SK-N-SH (cell line): ENCODE measurements at regions not wholly inside any gene's neighbourhood (a gene's known extent, or its start where the extent isn't known, plus 50 kb on each side); places are given as distances from the start of the nearest gene placed in this dataset.

Experiments used
- CHD2 ChIP-seq: fragments of 150-350 bp; IDR thresholded peaks from 2 replicates; pipeline ENCODE4 v1.6.1; 2018; ENCODE audit warnings: low read length; ENCODE audit not compliant: partially characterized antibody
- CTCF ChIP-seq: fragments of 200-600 bp; sonication (generic); IDR thresholded peaks from 2 replicates; pipeline ENCODE4 v1.6.1; 2017; ENCODE audit warnings: antibody characterized with exemption, mild to moderate bottlenecking, moderate library complexity
- GABPA ChIP-seq: IDR thresholded peaks from 2 replicates; pipeline ENCODE4 v1.4.0; 2012; ENCODE audit warnings: low read depth, mild to moderate bottlenecking
- GATA2 ChIP-seq: sonication (generic); formaldehyde crosslinking; IDR thresholded peaks from 2 replicates; pipeline ENCODE4 v1.5.0; 2020; ENCODE audit warnings: mild to moderate bottlenecking, missing genetic modification reagents
- JUND ChIP-seq: IDR thresholded peaks from 2 replicates; pipeline ENCODE4 v1.4.0; 2012
- POLR2AphosphoS5 ChIP-seq: IDR thresholded peaks from 2 replicates; pipeline ENCODE4 v1.6.1; 2012; ENCODE audit warnings: low read depth, low read length
- RAD21 ChIP-seq: IDR thresholded peaks from 2 replicates; pipeline ENCODE4 v1.6.1; 2012; ENCODE audit warnings: mild to moderate bottlenecking, low read length
- RCOR1 ChIP-seq: fragments of 150-350 bp; IDR thresholded peaks from 2 replicates; pipeline ENCODE4 v1.6.1; 2017; ENCODE audit warnings: antibody characterized with exemption, low read length
- REST ChIP-seq: IDR thresholded peaks from 2 replicates; pipeline ENCODE4 v1.6.1; 2012; ENCODE audit warnings: mild to moderate bottlenecking, low read depth, low read length, moderate library complexity
- SMC3 ChIP-seq: IDR thresholded peaks from 2 replicates; pipeline ENCODE4 v1.6.1; 2012; ENCODE audit warnings: low read depth, low read length, improper control_type of control experiment
- TAF1 ChIP-seq: IDR thresholded peaks from 2 replicates; pipeline ENCODE4 v1.6.1; 2012; ENCODE audit warnings: low read depth, mild to moderate bottlenecking, low read length, moderate library complexity, borderline replicate concordance
- TCF12 ChIP-seq: IDR thresholded peaks from 2 replicates; pipeline ENCODE4 v1.4.0; 2012
- YY1 ChIP-seq: IDR thresholded peaks from 2 replicates; pipeline ENCODE4 v1.4.0; 2012; ENCODE audit warnings: low read depth, mild to moderate bottlenecking
- TF ChIP-seq, protein P1 (sequence below): IDR thresholded peaks from 2 replicates; pipeline ENCODE4; 2012

- TF ChIP-seq CTCF (no peak), TAF1 (no peak), RAD21 (no peak), CHD2 (no peak), SMC3 (no peak), GATA2 (CRISPR knock-in tag) (no peak), YY1 (no peak), JUND (no peak), POLR2AphosphoS5 (no peak), RCOR1 (no peak), REST (no peak), TCF12 (no peak), GABPA (no peak)
- TF ChIP-seq, protein P1, sequence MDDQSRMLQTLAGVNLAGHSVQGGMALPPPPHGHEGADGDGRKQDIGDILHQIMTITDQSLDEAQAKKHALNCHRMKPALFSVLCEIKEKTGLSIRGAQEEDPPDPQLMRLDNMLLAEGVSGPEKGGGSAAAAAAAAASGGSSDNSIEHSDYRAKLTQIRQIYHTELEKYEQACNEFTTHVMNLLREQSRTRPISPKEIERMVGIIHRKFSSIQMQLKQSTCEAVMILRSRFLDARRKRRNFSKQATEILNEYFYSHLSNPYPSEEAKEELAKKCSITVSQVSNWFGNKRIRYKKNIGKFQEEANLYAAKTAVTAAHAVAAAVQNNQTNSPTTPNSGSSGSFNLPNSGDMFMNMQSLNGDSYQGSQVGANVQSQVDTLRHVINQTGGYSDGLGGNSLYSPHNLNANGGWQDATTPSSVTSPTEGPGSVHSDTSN, result no peak
Measured at GRCh38 chrX:127243654-127244053, 424.1 kb downstream of the PRR32 start.
